HEK293 (cell line): ENCODE measurements at regions not wholly inside any gene's neighbourhood (a gene's known extent, or its start where the extent isn't known, plus 50 kb on each side); places are given as distances from the start of the nearest gene placed in this dataset.
"Not testable (repeated sequence)": the region's sequence is repeated elsewhere in the genome, so short reads cannot be mapped to it uniquely, and the experiment has no call there.

ENCODE experiments used
- CTCF ChIA-PET: fragments of 350-600 bp; formaldehyde crosslinking; extraction: SDS; loops from one replicate; lab custom pipeline; 2021; ENCODE audit warnings: antibody characterized with exemption; lab: Yijun Ruan, JAX
- POLR2A ChIA-PET: fragments of 300-600 bp; formaldehyde crosslinking; extraction: SDS; loops from one replicate; lab custom pipeline; 2020; ENCODE audit warnings: antibody characterized with exemption, inconsistent platforms; lab: Yijun Ruan, JAX
- H3K27ac ChIP-seq: fragments of 200-500 bp; sonication (Bioruptor generic); 2 replicates; pipeline ENCODE4 v1.5.1; 2014; ENCODE audit warnings: low read depth, low read length, control low read depth, inconsistent platforms; ENCODE audit errors: extremely low read depth
- H3K36me3 ChIP-seq, 2 experiments: fragments of 200-500 bp in 1 of 2; sonication (Bioruptor generic) in 1 of 2; 1 replicate in 1 of 2; 2 replicates in 1 of 2; pipeline ENCODE4 v1.5.1; 2014 to 2017; ENCODE audit warnings: inconsistent platforms in 2 of 2, low read length in 2 of 2; ENCODE audit not compliant: control insufficient read depth in 2 of 2, insufficient read depth in 1 of 2
- H3K4me1 ChIP-seq: fragments of 200-500 bp; sonication (Bioruptor generic); 2 replicates; pipeline ENCODE4 v1.5.1; 2014; ENCODE audit warnings: mild to moderate bottlenecking, low read length, inconsistent platforms; ENCODE audit not compliant: control insufficient read depth, insufficient read depth
- H3K4me3 ChIP-seq: 2 replicates; pipeline ENCODE4 v1.5.1; 2011; ENCODE audit warnings: low read depth, mild to moderate bottlenecking, control low read depth, low read length, moderate library complexity
- H3K9me3 ChIP-seq: fragments of 200-500 bp; sonication (Bioruptor generic); 2 replicates; pipeline ENCODE4 v1.5.1; 2014; ENCODE audit warnings: low read depth, low read length, inconsistent platforms; ENCODE audit not compliant: control insufficient read depth, insufficient read depth
- MYNN ChIP-seq: fragments of 450-650 bp; formaldehyde crosslinking; IDR thresholded peaks from 2 replicates; pipeline ENCODE4 v1.5.1; 2016; ENCODE audit warnings: missing biosample characterization, missing genetic modification characterization, borderline replicate concordance
- ZFP41 ChIP-seq: fragments of 450-650 bp; formaldehyde crosslinking; IDR thresholded peaks from 2 replicates; pipeline ENCODE4 v1.5.1; 2016; ENCODE audit warnings: missing biosample characterization, missing genetic modification characterization, borderline replicate concordance
- ZNF157 ChIP-seq: fragments of 450-650 bp; formaldehyde crosslinking; IDR thresholded peaks from 2 replicates; pipeline ENCODE4 v1.5.1; 2016; ENCODE audit warnings: missing biosample characterization, missing genetic modification characterization
- ZNF266 ChIP-seq: fragments of 450-650 bp; formaldehyde crosslinking; IDR thresholded peaks from 2 replicates; pipeline ENCODE4 v1.5.1; 2016; ENCODE audit warnings: missing biosample characterization, missing genetic modification characterization, low read depth
- ZNF416 ChIP-seq: fragments of 450-650 bp; formaldehyde crosslinking; IDR thresholded peaks from 2 replicates; pipeline ENCODE4 v1.5.1; 2016; ENCODE audit warnings: missing biosample characterization, missing genetic modification characterization
- ZNF560 ChIP-seq: fragments of 450-650 bp; formaldehyde crosslinking; IDR thresholded peaks from 2 replicates; pipeline ENCODE4 v1.5.1; 2017; ENCODE audit warnings: missing biosample characterization, missing genetic modification characterization, borderline replicate concordance
- ZNF76 ChIP-seq: fragments of 450-650 bp; formaldehyde crosslinking; IDR thresholded peaks from 2 replicates; pipeline ENCODE4; 2016; ENCODE audit warnings: low read depth, missing biosample characterization, missing genetic modification characterization, borderline replicate concordance
- ZNF776 ChIP-seq: fragments of 450-650 bp; formaldehyde crosslinking; IDR thresholded peaks from 2 replicates; pipeline ENCODE4 v1.5.0; 2017; ENCODE audit warnings: missing biosample characterization, missing genetic modification characterization, borderline replicate concordance
- ZNF830 ChIP-seq: fragments of 450-650 bp; IDR thresholded peaks from 2 replicates; pipeline ENCODE4 v1.5.0; 2018; ENCODE audit warnings: missing biosample characterization, missing genetic modification characterization, low read depth, mild to moderate bottlenecking, moderate library complexity
- ZSCAN23 ChIP-seq: fragments of 450-650 bp; formaldehyde crosslinking; IDR thresholded peaks from 2 replicates; pipeline ENCODE4 v1.5.1; 2016; ENCODE audit warnings: missing biosample characterization, missing genetic modification characterization
- TF ChIP-seq, protein P1 (sequence below): fragments of 450-650 bp; formaldehyde crosslinking; IDR thresholded peaks from 2 replicates; pipeline ENCODE4 v1.5.1; 2016; ENCODE audit warnings: missing biosample characterization, missing genetic modification characterization
- TF ChIP-seq, protein P2 (sequence below): fragments of 450-650 bp; formaldehyde crosslinking; IDR thresholded peaks from 2 replicates; pipeline ENCODE4 v1.5.1; 2016; ENCODE audit warnings: missing biosample characterization, missing genetic modification characterization
- TF ChIP-seq, protein P3 (sequence below): fragments of 450-650 bp; formaldehyde crosslinking; IDR thresholded peaks from 2 replicates; pipeline ENCODE4 v1.5.1; 2016; ENCODE audit warnings: missing biosample characterization, missing genetic modification characterization
- TF ChIP-seq, protein P4 (sequence below): fragments of 450-650 bp; formaldehyde crosslinking; IDR thresholded peaks from 2 replicates; pipeline ENCODE4 v1.5.1; 2016; ENCODE audit warnings: missing biosample characterization, missing genetic modification characterization
- TF ChIP-seq, protein P5 (sequence below): fragments of 450-650 bp; formaldehyde crosslinking; IDR thresholded peaks from 2 replicates; pipeline ENCODE4 v1.5.1; 2016; ENCODE audit warnings: missing biosample characterization, missing genetic modification characterization

DNA sequence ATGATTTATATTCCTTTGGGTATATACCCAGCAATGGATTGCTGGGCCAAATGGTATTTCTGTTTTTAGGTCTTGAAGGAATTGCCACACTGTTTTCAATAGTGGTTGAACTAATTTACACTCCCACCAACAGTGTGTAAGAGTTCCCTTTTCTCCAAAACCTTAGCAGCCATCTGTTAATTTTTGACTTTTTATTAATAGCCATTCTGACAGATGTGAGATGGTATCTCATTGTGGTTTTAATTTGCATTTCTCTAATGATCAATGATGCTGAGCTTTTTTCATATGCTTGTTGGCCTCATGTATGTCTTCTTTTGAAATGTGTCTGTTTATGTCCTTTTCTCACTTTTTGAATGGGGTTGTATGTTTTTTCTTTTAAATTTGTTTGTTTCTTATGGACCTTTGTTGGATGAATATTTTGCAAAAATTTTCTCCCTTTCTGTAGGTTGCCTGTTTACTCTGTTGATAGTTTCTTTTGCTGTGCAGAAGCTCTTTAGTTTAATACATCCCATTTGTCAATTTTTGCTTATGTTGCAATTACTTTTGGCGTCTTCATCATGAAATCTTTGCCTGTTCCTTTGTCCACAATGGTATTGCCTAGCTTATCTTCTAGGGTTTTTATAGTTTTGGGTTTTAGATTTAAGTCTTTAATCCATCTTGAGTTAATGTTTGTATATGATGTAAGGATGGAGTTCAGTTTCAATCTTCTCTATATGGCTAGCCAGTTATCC lies 119.7 kb upstream of the XIRP2 start (continued):
- TF ChIP-seq, protein P1, sequence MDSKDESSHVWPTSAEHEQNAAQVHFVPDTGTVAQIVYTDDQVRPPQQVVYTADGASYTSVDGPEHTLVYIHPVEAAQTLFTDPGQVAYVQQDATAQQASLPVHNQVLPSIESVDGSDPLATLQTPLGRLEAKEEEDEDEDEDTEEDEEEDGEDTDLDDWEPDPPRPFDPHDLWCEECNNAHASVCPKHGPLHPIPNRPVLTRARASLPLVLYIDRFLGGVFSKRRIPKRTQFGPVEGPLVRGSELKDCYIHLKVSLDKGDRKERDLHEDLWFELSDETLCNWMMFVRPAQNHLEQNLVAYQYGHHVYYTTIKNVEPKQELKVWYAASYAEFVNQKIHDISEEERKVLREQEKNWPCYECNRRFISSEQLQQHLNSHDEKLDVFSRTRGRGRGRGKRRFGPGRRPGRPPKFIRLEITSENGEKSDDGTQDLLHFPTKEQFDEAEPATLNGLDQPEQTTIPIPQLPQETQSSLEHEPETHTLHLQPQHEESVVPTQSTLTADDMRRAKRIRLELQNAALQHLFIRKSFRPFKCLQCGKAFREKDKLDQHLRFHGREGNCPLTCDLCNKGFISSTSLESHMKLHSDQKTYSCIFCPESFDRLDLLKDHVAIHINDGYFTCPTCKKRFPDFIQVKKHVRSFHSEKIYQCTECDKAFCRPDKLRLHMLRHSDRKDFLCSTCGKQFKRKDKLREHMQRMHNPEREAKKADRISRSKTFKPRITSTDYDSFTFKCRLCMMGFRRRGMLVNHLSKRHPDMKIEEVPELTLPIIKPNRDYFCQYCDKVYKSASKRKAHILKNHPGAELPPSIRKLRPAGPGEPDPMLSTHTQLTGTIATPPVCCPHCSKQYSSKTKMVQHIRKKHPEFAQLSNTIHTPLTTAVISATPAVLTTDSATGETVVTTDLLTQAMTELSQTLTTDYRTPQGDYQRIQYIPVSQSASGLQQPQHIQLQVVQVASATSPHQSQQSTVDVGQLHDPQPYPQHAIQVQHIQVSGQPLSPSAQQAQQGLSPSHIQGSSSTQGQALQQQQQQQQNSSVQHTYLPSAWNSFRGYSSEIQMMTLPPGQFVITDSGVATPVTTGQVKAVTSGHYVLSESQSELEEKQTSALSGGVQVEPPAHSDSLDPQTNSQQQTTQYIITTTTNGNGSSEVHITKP (tag by site-specific recombination): no peak
- TF ChIP-seq ZNF76 (tag by site-specific recombination): no peak
- TF ChIP-seq, protein P2, sequence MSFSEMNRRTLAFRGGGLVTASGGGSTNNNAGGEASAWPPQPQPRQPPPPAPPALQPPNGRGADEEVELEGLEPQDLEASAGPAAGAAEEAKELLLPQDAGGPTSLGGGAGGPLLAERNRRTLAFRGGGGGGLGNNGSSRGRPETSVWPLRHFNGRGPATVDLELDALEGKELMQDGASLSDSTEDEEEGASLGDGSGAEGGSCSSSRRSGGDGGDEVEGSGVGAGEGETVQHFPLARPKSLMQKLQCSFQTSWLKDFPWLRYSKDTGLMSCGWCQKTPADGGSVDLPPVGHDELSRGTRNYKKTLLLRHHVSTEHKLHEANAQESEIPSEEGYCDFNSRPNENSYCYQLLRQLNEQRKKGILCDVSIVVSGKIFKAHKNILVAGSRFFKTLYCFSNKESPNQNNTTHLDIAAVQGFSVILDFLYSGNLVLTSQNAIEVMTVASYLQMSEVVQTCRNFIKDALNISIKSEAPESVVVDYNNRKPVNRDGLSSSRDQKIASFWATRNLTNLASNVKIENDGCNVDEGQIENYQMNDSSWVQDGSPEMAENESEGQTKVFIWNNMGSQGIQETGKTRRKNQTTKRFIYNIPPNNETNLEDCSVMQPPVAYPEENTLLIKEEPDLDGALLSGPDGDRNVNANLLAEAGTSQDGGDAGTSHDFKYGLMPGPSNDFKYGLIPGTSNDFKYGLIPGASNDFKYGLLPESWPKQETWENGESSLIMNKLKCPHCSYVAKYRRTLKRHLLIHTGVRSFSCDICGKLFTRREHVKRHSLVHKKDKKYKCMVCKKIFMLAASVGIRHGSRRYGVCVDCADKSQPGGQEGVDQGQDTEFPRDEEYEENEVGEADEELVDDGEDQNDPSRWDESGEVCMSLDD (tag by site-specific recombination): no peak
- no peak for TF ChIP-seq ZNF157 (tag by site-specific recombination)
- TF ChIP-seq, all 188 proteins: peak for 0

DNA sequence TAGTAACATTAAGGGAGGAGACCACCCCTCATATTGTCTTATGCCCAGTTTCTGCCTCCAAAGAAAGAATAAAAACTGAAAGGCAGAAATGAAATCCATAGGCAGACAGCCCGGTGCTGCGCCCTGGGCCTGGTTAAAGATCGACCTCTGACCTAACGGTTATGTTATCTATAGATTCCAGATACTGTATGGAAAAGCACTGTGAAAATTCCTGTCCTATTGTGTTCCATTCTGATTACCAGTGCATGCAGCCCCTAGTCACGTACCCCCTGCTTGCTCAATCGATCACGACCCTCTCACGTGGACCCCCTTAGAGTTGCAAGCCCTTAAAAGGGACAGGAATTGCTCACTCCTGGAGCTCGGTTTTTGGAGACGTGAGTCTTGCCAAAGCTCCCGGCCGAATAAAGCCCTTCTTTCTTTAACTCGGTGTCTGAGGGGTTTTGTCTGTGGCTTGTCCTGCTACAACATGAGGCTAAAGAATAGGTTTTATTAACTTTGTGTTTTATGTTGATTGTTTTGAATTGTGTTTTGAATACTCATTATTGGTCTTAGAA lies 121.4 kb upstream of the XIRP2 start:
- POLR2A ChIA-PET, H3K9me3 ChIP-seq: not testable (repeated sequence)

DNA sequence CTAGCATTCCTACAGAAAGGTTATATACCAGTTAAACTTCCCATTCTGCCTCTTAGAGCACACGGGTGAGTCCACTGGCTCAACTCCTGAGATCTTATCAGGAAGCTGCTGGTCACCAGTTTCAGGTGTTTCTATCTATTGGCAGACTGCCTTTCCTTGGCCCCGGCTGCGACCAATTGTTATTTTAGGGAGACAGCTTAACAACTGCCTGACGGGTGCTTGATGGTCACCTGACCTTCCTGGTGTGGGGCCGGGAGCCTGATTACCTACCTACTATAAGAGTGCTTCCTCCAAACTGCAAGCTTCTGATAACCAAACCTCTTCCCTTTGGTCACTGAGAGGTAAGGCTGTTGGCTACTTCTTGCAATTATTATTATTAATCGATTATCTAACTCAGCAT lies 122.1 kb upstream of the XIRP2 start:
- no peak for TF ChIP-seq ZNF266 (tag by site-specific recombination)
- TF ChIP-seq MYNN (tag by site-specific recombination): no peak
- TF ChIP-seq ZNF560 (tag by site-specific recombination): no peak
- TF ChIP-seq, protein P3, sequence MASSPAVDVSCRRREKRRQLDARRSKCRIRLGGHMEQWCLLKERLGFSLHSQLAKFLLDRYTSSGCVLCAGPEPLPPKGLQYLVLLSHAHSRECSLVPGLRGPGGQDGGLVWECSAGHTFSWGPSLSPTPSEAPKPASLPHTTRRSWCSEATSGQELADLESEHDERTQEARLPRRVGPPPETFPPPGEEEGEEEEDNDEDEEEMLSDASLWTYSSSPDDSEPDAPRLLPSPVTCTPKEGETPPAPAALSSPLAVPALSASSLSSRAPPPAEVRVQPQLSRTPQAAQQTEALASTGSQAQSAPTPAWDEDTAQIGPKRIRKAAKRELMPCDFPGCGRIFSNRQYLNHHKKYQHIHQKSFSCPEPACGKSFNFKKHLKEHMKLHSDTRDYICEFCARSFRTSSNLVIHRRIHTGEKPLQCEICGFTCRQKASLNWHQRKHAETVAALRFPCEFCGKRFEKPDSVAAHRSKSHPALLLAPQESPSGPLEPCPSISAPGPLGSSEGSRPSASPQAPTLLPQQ (tag by site-specific recombination): no peak
- TF ChIP-seq ZNF776 (tag by site-specific recombination): no peak
- Histone ChIP-seq H3K36me3 (no peaks in the 10 kb centered on the region), H3K4me1 (no peaks in the 10 kb centered on the region), H3K4me3 (no peak overlapping the region), H3K27ac (no peak overlapping the region), H3K9me3 (no peaks in the 10 kb centered on the region)
- POLR2A ChIA-PET: no interaction called here
- CTCF ChIA-PET: interaction anchor here (0.7 kb wide), 1 partner anchor 1702 kb away, joined by 3 read pairs; no protein-coding TSS in a partner anchor

More for the DNA sequence above, 121.4 kb upstream of the XIRP2 start:
- H3K4me3 ChIP-seq, H3K4me1 ChIP-seq, H3K27ac ChIP-seq, H3K36me3 ChIP-seq: not testable (repeated sequence)
- CTCF ChIA-PET: interaction anchor here (0.7 kb wide), 1 partner anchor 1702 kb away, joined by 3 read pairs; no protein-coding TSS in a partner anchor

DNA sequence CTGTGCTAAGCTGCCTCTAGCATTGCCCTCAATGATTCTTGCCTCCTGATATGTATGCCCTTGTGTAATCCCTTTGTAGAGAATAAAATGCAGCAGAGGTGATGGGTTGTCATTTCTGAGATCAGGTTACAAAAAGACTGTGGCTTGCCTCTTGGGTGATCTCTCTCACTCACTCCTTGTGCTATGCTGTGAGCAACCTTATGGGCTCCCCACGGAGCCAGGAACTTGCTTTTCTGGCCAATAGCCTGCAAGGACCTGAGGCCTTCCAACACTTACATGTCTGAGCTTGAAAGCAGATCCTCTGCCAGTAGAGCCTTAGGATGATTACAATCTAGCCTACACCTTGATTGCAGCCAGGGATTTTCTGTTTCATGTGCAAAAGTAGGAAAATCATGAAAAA lies 123.1 kb upstream of the XIRP2 start:
- H3K27ac ChIP-seq: no peak overlapping the region
- H3K4me1 ChIP-seq: no peaks in the 10 kb centered on the region
- ChIA-PET POLR2A (no interaction called here), CTCF (no interaction called here)
- H3K4me3 ChIP-seq: no peak overlapping the region
- H3K36me3 ChIP-seq: no peaks in the 10 kb centered on the region
- H3K9me3 ChIP-seq: no peaks in the 10 kb centered on the region
- TF ChIP-seq ZSCAN23 (tag by site-specific recombination) (no peak), ZNF416 (tag by site-specific recombination) (no peak), ZNF830 (tag by site-specific recombination) (no peak), ZFP41 (no peak)
- TF ChIP-seq, protein P4, sequence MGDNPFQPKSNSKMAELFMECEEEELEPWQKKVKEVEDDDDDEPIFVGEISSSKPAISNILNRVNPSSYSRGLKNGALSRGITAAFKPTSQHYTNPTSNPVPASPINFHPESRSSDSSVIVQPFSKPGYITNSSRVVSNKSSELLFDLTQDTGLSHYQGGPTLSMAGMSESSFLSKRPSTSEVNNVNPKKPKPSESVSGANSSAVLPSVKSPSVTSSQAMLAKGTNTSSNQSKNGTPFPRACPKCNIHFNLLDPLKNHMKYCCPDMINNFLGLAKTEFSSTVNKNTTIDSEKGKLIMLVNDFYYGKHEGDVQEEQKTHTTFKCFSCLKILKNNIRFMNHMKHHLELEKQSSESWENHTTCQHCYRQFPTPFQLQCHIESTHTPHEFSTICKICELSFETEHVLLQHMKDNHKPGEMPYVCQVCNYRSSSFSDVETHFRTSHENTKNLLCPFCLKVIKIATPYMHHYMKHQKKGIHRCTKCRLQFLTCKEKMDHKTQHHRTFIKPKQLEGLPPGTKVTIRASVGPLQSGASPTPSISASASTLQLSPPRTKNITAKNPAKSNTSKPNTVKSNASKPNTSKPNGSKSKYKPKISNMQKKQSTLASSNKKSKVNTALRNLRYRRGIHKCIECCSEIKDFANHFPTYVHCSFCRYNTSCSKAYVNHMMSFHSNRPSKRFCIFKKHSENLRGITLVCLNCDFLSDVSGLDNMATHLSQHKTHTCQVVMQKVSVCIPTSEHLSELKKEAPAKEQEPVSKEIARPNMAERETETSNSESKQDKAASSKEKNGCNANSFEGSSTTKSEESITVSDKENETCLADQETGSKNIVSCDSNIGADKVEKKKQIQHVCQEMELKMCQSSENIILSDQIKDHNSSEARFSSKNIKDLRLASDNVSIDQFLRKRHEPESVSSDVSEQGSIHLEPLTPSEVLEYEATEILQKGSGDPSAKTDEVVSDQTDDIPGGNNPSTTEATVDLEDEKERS (tag by site-specific recombination): no peak
- TF ChIP-seq, protein P5, sequence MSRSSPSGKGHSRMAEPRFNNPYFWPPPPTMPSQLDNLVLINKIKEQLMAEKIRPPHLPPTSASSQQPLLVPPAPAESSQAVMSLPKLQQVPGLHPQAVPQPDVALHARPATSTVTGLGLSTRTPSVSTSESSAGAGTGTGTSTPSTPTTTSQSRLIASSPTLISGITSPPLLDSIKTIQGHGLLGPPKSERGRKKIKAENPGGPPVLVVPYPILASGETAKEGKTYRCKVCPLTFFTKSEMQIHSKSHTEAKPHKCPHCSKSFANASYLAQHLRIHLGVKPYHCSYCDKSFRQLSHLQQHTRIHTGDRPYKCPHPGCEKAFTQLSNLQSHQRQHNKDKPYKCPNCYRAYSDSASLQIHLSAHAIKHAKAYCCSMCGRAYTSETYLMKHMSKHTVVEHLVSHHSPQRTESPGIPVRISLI (tag by site-specific recombination): no peak
